HK-2 (cell line): ENCODE measurements at regions not wholly inside any gene's neighbourhood (a gene's known extent, or its start where the extent isn't known, plus 50 kb on each side); places are given as distances from the start of the nearest gene placed in this dataset.
"Not testable (repeated sequence)": the region's sequence is repeated elsewhere in the genome, so short reads cannot be mapped to it uniquely, and the experiment has no call there.

ENCODE experiments used
- DNase-seq: peaks from one replicate; pipeline ENCODE4 v3.0.0-alpha.2; 2018; ENCODE audit not compliant: unreplicated experiment

GRCh38 chr5:93359296-93359959 is 221.6 kb downstream of the NR2F1-AS1 start:
- DNase-seq, result peak; percentile 8

DNA sequence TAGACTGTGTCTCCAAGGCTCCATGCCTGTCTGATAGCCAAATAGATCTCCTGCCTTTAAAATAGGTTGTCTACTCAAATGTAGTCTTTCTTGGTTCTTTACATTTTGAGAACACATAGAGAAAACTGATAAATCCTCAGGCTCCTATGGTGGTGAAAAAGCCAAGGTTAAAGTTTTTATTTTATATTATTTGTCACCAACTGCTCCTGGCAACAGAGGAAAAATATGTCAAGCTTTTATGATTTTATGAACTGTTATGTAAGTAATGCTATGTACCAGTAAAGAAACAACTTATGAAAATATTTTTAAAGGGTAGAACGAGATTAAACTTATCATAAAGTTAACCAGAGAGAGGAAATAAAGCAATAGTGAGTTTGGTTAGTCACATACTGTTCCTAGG is 222.8 kb downstream of the NR2F1-AS1 start:
- DNase-seq, result no peak

DNA sequence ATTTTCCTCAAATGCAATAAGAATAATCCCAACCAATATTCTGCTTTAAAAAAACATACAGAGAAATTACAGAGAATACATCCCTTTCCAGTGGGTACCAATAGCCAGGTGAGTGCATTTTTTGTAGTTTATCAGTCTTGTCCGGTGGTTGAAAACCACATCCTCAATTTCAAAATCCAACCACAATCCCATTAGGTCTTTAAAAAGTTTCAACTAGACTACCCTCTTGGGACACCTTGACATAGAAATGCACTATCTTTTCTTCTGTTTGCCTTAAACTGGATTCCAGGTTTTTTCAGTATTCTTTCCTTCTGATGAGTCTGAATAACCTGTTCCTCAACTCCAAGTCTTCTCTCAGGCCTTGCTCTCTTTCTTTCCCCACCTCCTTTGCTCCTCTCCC is 223.3 kb downstream of the NR2F1-AS1 start:
- no peak for DNase-seq

DNA sequence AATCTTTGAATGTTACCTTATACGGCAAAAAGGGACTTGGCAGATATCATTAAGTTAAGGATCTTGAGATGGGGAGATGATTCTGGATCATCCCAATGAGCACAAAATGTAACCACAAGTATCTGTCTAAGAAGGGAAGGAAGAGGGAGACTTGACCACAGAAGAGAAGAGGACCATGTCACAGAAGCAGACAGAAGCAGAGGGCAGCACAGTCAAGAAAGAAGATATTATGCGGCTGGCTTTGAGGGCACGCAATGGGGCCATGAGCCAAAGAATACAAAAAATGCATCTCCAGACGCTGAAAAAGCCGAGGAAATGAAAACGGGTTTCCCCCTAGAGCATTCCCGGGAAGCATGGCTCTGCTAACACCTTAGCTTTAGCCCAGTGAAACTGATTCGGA is 225.3 kb downstream of the NR2F1-AS1 start:
- DNase-seq, result no peak

DNA sequence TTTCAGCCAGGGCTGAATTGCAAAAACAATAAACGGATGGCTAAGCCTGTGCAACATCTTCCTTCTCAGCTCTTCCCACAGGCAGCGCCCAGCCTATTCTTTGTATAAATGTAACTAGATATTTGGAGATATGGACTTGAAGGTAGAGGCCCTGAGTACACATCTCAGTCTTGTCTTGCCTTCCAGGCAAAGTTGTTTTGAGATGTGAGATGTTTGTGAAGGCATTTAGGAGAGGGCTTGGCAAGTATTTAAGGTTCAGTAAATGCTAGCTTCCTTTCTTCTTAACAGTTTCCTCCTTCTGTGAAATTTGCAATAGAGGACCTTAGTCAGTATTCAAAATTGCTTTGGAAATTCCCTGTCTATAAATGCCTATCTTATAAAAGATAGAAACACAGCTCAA is 228.8 kb downstream of the NR2F1-AS1 start:
- DNase-seq, result no peak

DNA sequence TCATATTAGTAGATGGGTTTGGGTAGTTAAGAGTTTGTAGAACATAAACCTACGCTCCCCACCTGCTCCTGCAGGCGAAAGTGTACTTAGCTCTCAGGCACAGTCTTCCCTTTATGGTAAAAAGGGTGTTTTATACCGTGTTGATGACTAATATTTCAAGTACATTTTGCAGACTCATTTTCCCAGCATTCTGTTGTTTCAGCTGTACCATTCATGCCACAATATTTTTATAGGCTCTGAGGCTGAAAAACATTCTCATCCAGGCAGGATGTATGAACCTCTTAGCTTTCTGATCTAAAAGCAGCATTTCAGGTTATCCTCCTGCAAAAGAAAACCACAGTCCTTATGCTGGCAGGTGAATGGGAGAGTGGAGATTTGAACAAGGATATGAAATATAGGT is 231.4 kb downstream of the NR2F1-AS1 start:
- DNase-seq, result no peak

DNA sequence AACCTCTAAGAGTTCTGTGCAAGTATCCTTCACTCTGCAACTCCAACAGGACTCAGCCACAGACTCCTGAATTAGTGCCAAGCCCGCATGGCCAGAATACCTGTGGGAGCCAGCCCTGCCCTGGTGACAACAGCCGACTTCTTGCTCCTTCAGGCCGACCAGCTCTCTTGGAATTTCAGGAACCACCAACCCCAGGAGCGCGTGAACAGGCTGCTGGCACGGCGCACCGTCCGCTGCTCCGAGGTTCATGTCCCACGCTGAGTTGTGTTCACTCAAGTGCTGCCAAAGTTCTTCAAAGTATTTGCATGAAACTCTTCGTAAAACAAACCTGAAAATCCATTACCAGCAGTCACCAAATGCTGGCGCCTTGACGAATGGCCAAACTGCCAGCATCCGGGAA is 232.8 kb downstream of the NR2F1-AS1 start:
- no peak for DNase-seq

DNA sequence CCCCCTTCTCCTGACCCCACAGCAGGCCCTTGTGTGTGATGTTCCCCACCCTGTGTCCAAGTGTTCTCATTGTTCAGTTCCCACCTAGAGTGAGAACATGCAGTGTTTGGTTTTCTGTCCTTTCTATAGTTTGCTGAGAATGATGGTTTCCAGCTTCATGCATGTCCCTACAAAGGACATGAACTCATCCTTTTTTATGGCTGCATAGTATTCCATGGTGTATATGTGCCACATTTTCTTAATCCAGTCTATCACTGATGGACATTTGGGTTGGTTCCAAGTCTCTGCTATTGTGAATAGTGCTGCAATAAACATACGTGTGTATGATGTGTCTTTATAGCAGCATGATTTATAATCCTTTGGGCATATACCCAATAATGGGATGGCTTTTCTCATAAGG is 234.2 kb downstream of the NR2F1-AS1 start:
- not testable (repeated sequence) for DNase-seq

- no peak for DNase-seq
Measured at GRCh38 chr5:93346301-93346700, 234.7 kb downstream of the NR2F1-AS1 start.

DNA sequence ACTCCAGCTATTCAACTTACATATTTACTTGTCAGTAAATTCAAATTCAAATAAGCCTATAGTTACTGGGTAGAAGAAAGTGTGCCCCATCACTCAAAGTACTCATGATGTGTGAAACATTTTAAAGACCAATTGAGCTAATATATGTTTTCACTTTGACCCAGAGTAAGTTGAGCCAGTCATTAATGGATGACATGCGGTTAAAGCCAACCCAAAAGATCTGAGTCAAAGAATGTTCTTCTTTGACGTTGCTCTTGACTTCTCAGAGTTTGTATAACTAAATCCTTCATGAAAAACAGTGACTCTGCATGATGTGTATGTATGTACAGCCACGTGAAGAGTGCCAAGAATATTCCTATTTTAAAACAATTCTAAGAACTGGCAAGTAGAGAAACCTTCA is 237.4 kb downstream of the NR2F1-AS1 start:
- DNase-seq, result no peak

DNA sequence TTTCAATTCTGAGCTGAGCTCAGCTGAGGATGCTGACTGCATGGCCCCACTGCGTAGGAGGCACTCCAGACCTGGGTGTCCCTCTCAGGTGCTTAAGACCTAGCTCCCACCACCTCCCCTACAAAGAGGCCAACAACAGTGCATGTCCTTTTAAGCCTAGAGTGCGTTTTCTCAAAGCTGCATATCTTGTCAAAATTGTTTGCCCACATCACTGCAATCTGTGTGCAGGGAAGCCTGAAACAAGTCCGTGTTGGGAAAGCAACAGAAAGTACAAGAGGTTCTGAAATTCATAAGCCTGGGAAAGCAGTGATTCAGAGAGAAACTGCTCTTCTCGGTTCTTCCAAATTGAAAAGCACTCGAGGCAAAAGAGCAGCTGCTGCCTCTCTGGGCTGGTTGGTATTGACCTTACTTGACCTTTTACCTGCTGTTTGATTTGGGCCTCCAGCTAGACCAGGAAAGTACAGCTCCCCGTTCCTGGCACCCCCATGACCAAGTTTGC is 238.4 kb downstream of the NR2F1-AS1 start:
- no peak for DNase-seq

GRCh38 chr5:93340881-93341280 is 240.1 kb downstream of the NR2F1-AS1 start:
- DNase-seq, result no peak

GRCh38 chr5:93337138-93337537 is 243.9 kb downstream of the NR2F1-AS1 start:
- no peak for DNase-seq

DNA sequence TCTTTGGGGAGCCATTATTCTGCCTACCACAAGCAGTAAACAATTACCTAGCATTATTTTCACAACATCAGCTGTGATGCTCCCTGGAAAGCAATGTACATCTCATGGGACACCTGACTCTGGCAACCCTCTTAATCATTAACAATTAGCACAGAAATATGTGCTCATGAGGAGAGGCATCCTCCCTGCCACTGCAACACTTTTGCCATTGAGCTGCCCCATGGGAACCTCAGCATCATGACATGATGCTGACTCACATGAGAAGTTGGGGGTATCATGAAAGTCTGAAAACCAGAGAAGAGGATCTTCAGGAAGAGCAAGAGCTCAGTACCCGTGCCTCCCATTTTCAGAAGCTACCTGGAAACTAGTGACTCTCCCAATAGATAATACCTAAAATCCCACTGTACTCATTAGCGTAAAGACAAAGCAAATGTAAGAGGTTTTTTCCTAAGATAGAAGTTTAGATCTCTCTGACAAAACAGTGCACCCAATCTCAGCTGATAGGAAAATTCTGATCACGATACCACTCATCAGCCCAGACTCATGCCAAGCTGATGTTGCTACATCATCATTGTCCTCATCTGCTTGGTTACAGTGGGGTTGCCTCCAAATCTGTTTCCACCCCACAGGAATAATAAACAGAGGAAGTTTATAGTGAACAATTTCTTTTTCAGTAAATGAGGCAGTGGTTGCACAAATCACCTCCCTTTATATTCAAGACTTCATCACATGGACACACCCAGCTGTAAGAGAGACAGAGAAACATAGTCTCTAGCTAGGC is 244.5 kb downstream of the NR2F1-AS1 start:
- DNase-seq, result no peak

DNA sequence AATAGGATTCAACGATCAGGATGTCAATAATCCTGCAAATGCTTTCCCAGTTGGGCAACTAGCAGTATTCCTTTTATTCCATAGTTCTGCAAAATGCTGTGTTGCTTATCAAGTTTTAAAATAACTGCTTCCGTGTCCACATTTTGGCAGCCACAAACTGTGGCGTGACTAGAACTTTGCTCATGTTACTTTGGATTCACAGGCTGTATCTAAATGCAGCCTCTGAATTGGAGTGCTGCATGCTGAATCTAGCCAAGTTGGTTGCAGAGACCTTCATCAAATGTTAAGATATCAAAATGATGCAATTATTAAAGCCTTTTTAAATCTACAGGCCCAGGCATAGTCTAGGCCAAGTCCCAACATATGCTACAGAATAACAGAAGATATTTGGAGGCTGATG is 249.2 kb downstream of the NR2F1-AS1 start:
- no peak for DNase-seq

DNA sequence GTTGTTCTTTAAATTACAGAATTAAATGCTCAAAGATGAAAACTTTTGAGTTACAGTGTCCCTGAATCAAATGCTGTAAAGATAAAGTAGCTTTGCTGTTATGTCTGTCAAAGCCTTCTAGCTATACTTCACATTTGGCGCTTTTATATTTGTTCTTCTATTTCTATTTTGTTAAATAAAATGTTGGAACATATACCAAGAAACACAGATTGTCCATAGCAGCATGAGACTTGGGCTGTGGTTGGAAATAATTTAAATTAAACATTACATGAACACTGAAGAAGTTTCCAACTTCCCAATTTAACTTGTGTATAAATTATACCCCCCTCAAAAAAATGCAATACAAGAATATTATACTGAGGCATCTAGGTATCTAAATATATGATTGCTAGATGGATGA is 249.8 kb downstream of the NR2F1-AS1 start:
- no peak for DNase-seq

DNA sequence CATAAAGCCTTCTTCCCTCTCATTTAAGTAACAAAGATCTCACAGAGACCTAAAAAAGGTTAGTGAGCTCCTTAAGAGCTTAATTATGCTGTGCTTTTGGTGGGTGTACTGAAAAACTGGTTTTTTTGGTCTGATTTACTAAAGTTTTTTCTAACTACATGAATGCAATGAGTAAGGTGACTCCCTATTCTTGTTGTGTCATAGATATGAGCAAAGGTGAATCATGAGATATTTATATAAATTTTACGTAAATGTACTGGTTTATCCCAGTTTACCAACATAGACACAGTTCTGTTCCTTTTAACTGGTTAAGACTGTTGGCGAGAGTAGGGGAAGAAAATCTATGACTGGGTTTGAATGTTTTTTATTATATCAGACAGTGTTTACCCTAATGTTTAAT is 250.5 kb downstream of the NR2F1-AS1 start:
- no peak for DNase-seq

DNA sequence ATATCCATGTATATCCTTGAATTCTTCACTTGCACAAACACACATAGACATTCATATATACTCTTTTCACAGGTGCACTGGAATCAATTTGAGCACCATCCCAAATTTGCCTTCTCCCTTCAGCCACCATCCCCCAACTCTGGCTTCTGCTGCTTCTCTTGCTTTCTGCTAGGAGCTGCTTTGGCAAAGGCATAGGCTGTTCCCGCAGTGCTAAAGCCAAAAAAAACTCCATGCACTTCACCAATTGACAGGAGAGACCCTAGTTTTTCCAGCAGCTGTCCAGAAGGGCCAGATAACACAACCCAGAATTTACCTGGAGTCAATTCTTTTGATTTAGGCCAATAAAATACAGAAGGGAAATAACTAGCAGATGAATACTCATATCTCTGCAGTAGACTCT is 251.3 kb downstream of the NR2F1-AS1 start:
- no peak for DNase-seq

GRCh38 chr5:93328833-93329232 is 252.2 kb downstream of the NR2F1-AS1 start:
- DNase-seq, result no peak

DNA sequence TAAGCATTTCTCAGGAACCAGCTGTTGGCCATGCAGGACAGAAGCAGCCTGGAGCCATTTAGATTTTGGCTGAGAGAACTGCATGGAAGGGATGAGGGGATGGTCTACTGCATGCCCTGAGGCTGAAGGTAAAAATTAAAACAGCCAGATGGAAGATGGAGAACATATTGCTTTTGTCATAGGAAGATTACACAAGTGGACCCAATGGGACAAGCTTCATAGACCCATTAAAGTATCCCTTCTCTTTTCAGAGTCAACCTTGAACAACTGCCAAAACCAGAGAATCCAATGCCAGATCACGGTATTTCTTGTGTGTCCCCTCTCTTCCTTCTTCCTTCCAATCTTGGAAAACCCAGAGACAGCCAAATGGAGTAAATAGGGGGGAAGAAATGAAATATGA is 253.4 kb downstream of the NR2F1-AS1 start:
- no peak for DNase-seq

- no peak for DNase-seq
Measured at GRCh38 chr5:93325946-93326345, 255.1 kb downstream of the NR2F1-AS1 start.

GRCh38 chr5:93322974-93323860 is 257.8 kb downstream of the NR2F1-AS1 start:
- no peak for DNase-seq
